GM10248 (cell line): ENCODE measurements at regions not wholly inside any gene's neighbourhood (a gene's known extent, or its start where the extent isn't known, plus 50 kb on each side); places are given as distances from the start of the nearest gene placed in this dataset.
A peak's percentile ranks its signal among the peaks of the same experiment; 100 is the strongest.

ENCODE experiments used
- CTCF ChIA-PET: fragments of 300-600 bp; sonication (Branson Sonifier 250); formaldehyde crosslinking; extraction: SDS; loops from one replicate; lab custom pipeline; 2021; ENCODE audit warnings: antibody characterized with exemption; lab: Yijun Ruan, JAX
- POLR2A ChIA-PET: fragments of 350-650 bp; sonication (Branson Sonifier 250); formaldehyde crosslinking; extraction: SDS; loops from one replicate; lab custom pipeline; 2020; ENCODE audit warnings: antibody characterized with exemption; lab: Yijun Ruan, JAX
- DNase-seq: peaks from one replicate; pipeline ENCODE4 v3.0.0; 2012; ENCODE audit errors: extremely low spot score
- TF ChIP-seq, protein P1 (sequence below): IDR thresholded peaks from 2 replicates; pipeline ENCODE4 v1.5.1; 2012; ENCODE audit warnings: mild to moderate bottlenecking, low read depth; ENCODE audit errors: extremely low read depth, missing control alignments, control extremely low read depth

DNA sequence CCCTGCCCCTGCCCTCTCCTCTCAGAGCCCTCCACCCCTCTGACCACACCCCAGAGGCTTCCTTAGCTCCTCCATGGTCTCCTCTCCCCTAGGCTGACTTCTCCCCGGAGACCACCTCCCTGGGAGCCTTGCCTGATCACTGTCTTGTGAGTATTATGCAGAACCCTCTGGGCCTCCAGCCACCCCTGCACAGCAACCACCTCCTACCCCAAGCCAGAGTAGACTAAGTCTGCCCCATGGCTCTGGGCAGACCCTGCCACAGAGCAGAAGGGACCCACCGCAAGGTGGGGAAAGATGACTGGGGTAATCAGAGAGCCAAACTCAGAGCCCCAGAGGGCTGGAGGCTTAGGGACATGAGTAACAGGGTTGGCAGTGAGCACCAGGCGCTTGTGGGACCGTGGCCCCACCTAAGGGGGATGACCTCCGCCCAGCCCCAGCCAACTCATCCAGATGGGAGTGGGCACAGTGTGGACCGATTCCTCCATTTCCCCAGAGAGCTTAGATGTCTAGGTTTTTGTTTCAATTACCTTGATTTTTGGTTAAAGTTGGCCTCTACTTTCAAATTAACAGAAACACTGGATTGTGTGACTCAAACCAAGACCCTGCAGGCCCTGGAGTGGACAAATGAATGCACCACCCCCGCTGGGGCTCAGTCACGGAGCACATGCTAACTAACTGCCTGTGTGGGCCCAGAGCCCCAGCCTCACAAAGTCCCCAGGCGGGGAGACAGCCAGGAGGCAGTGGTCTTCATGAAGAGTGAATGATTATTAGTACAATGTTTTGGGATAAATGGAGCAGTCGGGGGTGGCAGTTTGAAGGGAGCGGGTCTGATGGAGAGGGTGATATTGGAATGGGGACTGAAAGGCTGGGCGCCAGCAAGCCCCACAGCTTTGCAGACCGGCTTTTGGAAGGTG lies 119.4 kb upstream of the PRR20G start:
- ChIA-PET POLR2A (no interaction called here), CTCF (interaction anchor here (1.0 to 2.3 kb wide), 2 partner anchors 8 to 38 kb away, joined by 3 to 9 read pairs; no protein-coding TSS in a partner anchor)
- TF ChIP-seq, protein P1, sequence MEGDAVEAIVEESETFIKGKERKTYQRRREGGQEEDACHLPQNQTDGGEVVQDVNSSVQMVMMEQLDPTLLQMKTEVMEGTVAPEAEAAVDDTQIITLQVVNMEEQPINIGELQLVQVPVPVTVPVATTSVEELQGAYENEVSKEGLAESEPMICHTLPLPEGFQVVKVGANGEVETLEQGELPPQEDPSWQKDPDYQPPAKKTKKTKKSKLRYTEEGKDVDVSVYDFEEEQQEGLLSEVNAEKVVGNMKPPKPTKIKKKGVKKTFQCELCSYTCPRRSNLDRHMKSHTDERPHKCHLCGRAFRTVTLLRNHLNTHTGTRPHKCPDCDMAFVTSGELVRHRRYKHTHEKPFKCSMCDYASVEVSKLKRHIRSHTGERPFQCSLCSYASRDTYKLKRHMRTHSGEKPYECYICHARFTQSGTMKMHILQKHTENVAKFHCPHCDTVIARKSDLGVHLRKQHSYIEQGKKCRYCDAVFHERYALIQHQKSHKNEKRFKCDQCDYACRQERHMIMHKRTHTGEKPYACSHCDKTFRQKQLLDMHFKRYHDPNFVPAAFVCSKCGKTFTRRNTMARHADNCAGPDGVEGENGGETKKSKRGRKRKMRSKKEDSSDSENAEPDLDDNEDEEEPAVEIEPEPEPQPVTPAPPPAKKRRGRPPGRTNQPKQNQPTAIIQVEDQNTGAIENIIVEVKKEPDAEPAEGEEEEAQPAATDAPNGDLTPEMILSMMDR: no peak
- DNase-seq: no peak

DNA sequence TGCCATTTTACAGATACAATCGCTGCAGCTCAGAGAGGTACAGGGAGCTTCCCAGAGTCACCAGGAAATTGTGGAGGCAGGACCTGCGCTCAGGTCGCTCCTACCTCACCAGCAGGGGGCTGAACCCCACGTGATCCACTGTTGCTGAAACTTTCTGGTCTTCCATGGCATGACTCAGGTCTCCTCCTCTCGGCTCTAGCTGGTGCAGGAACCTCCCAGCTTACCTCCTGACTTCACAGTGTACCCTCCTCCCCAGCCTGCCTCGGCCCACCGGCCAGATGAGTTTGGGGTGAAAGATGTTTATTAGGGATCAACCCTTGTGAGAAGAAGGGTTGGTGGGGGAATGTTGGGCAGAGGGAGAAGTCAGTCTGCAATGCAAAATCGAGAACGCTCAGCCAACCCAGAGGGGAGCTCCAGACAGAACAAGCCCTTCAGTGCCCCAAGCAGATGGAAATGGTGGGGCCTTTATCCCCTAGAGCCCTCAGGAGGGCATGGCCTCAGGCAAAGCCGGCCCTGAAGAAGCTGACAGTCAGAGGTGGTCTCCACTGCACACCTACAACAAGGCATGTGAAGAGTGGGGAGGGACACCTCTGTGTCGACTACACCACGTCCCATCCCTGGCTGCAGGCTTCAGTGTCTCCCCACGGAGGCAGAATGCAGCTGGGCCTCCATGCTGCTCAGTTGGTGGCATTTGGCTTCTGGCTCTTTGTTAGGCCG lies 118.6 kb upstream of the PRR20G start:
- DNase-seq: no peak
- POLR2A ChIA-PET: no interaction called here
- TF ChIP-seq, protein P1: peak; percentile 19
- CTCF ChIA-PET: interaction anchor here (1.0 to 2.3 kb wide), 3 partner anchors 9 to 37 kb away, joined by 3 to 9 read pairs (median 6); no protein-coding TSS in a partner anchor

DNA sequence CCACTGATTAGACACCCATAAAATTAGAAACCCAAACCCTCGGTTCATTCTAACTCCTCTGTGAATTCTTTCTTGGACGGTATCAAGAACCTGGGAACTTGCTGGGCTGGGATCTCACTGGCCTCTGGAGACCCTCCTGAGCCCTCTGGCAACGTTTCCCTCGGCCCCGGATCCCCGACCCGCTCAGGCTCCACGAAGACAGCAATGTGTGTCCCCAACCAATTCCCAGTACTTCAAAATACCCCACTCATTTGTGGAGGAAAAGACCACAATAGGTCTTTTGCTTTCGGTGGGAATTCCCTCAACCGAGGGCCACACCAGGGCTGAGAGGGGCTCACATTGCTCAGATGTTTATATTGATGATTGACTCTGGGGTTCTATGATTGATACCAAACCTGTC lies 117.9 kb upstream of the PRR20G start:
- POLR2A ChIA-PET: no interaction called here

DNA sequence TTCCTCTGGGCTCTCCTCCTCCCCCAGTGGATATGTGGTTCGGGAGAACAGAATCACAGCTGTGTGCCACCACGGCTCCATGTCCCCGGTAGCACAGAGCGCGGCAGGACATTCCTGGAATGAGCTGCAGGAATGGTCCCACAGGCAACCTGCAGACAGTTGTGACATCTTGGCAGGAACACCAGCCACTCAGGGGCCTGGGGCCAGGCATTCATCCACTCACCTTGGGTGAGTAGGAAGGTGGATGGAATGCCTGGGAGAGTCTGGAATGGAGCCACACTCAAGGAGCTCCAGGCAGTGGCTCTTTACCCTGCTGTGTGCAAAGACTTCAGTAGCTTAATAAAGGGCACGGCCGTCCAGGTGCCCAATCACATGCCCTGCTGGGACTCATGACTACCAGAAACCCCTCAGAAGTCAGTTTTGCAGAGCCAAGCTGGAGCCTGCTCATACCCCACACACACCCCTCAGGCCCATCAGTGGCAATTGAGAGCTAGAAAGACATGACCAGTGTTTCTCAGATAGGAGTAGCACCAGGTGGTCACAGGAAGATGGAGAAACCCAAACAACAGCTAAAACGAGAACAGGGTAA lies 117.3 kb upstream of the PRR20G start:
- ChIA-PET POLR2A (no interaction called here), CTCF (interaction anchor here (1.2 to 2.3 kb wide), 3 partner anchors 11 to 23 kb away, joined by 4 to 9 read pairs (median 6); no protein-coding TSS in a partner anchor)
- TF ChIP-seq, protein P1: no peak
- no peak for DNase-seq

More for the DNA sequence above, 117.9 kb upstream of the PRR20G start:
- TF ChIP-seq, protein P1: no peak
- DNase-seq: no peak
- CTCF ChIA-PET: interaction anchor here (1.8 to 2.3 kb wide), 2 partner anchors 10 to 14 kb away, joined by 6 to 9 read pairs; no protein-coding TSS in a partner anchor

DNA sequence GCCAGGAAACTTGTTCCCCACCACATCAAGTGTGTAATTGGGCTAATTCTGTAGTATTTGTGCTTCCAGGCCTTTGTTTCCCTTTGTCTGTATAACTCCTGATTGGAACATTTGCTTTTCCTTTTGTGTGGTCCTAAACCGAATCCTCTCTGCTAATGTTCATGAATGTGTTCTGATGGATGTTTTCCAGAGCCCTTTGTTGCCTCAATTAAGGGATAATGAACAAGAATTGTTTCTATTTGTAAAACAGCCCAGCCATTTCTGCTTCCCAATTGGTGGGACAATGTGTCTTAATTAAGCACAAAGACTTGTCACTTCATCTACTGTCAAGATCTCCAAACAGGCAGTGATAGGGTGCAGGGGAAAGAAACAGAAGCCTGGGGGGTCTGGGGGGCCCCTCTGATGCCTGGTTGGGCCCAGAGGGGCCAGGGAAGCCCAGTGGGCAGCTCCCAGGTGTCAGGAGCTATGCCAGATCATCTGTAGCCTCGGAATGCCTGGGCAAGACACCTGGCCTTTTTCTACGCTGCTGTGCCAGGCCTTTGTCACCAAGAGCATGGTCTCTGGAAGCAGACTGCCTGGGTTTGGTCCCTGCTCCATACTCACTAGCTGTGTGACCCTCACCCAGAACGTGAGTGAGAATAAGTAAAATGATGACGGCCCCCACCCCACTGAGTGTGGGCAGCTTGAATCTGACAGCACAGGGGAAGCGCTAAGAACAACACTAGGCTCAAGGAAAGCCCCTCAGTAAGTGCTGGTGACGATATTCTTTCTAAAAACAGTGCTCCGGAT lies 116.6 kb upstream of the PRR20G start:
- DNase-seq: no peak
- ChIA-PET POLR2A (no interaction called here), CTCF (interaction anchor here (1.2 to 1.3 kb wide), 2 partner anchors 22 to 24 kb away, joined by 3 to 4 read pairs; no protein-coding TSS in a partner anchor)
- TF ChIP-seq, protein P1: no peak

DNA sequence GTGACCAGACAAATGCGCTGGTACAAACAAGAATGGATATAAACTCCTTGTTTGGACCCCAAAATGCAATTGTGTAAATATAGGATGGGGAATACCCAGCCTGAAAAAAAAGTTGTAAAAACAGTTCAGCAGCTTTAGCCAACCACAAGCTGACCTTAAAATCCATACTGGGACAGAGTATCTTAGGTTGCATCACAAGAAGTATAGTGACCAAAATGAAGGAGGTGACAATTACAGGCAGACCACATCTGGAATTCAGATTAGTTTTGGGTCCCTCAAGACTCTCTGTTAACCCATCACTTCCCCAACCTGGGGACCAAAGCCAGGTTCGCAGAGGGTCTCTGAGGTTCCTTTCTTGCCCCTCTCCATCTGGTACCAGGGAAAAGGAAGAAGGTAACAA lies 115.9 kb upstream of the PRR20G start:
- ChIA-PET CTCF (interaction anchor here (1.3 kb wide), 1 partner anchor 23 kb away, joined by 3 read pairs; no protein-coding TSS in a partner anchor), POLR2A (no interaction called here)
- TF ChIP-seq, protein P1: no peak
- no peak for DNase-seq
